BJ (cell line): ENCODE measurements at regions not wholly inside any gene's neighbourhood (a gene's known extent, or its start where the extent isn't known, plus 50 kb on each side); places are given as distances from the start of the nearest gene placed in this dataset.

ENCODE experiments used
- CTCF ChIA-PET: fragments of 350-600 bp; formaldehyde crosslinking; extraction: SDS; loops from one replicate; lab custom pipeline; 2021; ENCODE audit warnings: antibody characterized with exemption, inconsistent platforms; lab: Yijun Ruan, JAX
- POLR2A ChIA-PET: fragments of 300-600 bp; sonication (Branson Sonifier 250); formaldehyde crosslinking; extraction: SDS; loops from one replicate; lab custom pipeline; 2021; ENCODE audit warnings: antibody characterized with exemption; lab: Charles Lee
- DNase-seq: peaks from one replicate; pipeline ENCODE4 v3.0.0-alpha.2; 2011; ENCODE audit warnings: low read depth
- H3K27me3 ChIP-seq: 2 replicates; pipeline ENCODE4 v1.6.0; 2011; ENCODE audit warnings: low read length; ENCODE audit not compliant: control insufficient read depth, insufficient read depth
- H3K36me3 ChIP-seq: 2 replicates; pipeline ENCODE4 v1.5.1; 2011; ENCODE audit warnings: low read length; ENCODE audit not compliant: control insufficient read depth, insufficient read depth
- H3K4me3 ChIP-seq: 2 replicates; pipeline ENCODE4 v1.5.1; 2011; ENCODE audit warnings: low read depth, mild to moderate bottlenecking, control low read depth, low read length
- TF ChIP-seq, protein P1 (sequence below): IDR thresholded peaks from 2 replicates; pipeline ENCODE4 v1.5.1; 2011; ENCODE audit warnings: low read depth, mild to moderate bottlenecking, control low read depth, inconsistent platforms, low read length, moderate library complexity; ENCODE audit not compliant: insufficient read depth

DNA sequence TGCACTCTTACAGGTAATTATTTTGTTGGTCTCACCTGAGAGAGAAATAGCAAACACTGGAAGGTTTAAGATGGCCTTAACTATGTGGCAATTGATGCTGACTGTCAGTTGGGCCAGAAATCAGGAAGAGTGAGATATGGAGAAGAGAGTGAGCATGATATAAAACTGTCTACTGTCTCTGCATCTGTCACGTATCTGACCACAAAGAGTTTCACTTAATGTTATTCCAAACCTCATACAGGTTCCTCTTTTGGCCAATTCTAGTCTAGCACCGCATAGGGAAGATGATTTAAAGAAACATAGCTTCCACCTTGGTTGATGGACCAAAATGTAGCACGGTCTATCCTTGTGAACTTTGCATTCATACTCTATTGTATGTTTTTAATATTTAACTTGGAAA, 381.0 kb upstream of the BOD1L1 start:
- TF ChIP-seq, protein P1, sequence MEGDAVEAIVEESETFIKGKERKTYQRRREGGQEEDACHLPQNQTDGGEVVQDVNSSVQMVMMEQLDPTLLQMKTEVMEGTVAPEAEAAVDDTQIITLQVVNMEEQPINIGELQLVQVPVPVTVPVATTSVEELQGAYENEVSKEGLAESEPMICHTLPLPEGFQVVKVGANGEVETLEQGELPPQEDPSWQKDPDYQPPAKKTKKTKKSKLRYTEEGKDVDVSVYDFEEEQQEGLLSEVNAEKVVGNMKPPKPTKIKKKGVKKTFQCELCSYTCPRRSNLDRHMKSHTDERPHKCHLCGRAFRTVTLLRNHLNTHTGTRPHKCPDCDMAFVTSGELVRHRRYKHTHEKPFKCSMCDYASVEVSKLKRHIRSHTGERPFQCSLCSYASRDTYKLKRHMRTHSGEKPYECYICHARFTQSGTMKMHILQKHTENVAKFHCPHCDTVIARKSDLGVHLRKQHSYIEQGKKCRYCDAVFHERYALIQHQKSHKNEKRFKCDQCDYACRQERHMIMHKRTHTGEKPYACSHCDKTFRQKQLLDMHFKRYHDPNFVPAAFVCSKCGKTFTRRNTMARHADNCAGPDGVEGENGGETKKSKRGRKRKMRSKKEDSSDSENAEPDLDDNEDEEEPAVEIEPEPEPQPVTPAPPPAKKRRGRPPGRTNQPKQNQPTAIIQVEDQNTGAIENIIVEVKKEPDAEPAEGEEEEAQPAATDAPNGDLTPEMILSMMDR: no peak
- no peak for DNase-seq
- Histone ChIP-seq H3K4me3 (no peak overlapping the region), H3K27me3 (no peaks in the 10 kb centered on the region), H3K36me3 (no peaks in the 10 kb centered on the region)
- ChIA-PET CTCF (no interaction called here), POLR2A (no interaction called here)

DNA sequence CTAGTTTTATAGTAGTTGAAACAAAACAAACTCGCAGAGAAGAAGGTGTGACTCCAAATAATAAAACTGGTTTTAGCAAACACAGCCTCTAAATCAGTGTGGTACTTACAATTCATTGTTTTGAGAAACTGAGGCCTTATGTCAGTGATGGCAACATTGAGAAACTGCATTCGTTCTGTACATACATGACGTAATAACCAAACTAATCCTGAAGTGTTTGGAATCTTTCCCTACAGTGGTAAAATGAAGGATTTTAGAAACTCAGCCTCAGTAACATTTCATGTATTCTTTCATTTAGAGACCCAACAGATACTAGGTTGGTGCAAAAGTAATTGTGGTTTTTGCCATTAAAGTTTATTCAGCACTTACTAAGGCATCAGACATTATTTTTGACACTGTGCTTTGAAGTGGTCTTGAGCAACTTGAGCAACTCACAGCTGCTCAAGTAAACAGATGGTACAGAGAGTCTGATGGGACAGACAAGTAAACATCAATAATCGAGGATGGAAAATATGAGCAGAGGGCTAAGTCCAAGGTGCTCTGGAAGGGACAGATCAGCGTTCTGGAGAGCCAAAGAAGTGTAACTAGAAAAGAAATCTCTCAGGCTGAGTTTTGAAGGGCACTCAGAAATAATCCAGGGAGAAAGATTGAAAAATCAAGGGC, 390.8 kb upstream of the BOD1L1 start:
- POLR2A ChIA-PET: no interaction called here
- TF ChIP-seq, protein P1: no peak
- H3K27me3 ChIP-seq: no peaks in the 10 kb centered on the region
- DNase-seq: no peak
- H3K4me3 ChIP-seq: no peak overlapping the region
- no peaks in the 10 kb centered on the region for H3K36me3 ChIP-seq
- CTCF ChIA-PET: no interaction called here

DNA sequence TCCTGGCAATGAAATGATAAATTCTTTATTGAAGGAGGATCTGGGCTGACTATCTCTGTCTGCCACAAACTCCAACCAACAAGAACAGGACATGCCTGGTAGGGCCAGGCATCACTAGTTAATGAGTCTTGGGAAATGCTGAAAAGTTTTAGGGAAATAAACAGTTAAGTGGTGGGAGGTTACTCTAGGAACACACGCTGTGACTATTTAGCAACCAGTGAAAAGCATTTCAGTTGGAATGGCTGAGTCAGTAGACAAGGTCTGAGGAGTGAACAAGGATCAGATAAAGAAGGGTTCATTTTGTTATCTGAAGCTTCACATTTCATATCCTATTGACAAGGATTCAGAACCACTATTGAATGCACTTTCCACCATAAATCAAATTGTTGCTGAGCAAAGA, 394.9 kb upstream of the BOD1L1 start:
- Histone ChIP-seq H3K36me3 (no peaks in the 10 kb centered on the region), H3K4me3 (no peak overlapping the region), H3K27me3 (no peaks in the 10 kb centered on the region)
- CTCF ChIA-PET: no interaction called here
- TF ChIP-seq, protein P1: no peak
- POLR2A ChIA-PET: no interaction called here
- DNase-seq: no peak

DNA sequence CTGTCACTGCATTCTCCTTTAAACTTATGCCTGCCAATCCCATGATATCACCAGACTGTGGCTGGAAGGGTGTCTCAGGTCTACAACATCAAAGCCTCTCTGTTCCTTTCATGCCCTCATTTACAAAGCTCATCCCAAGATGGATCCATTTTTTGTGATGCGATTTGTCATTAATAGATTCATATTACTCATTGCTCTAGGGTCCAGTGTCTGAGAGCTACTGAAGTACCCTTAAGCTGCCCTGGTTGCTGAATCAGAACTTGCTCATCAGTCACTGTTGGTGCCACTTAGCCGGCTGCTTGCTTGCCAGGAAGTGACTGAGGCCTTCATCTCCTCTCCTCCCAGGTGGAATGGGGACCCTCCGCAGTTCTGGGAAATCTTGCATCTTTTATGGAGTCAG, 395.5 kb upstream of the BOD1L1 start:
- H3K4me3 ChIP-seq: no peak overlapping the region
- DNase-seq: no peak
- H3K27me3 ChIP-seq: no peaks in the 10 kb centered on the region
- TF ChIP-seq, protein P1: no peak
- CTCF ChIA-PET: no interaction called here
- POLR2A ChIA-PET: no interaction called here
- no peaks in the 10 kb centered on the region for H3K36me3 ChIP-seq

DNA sequence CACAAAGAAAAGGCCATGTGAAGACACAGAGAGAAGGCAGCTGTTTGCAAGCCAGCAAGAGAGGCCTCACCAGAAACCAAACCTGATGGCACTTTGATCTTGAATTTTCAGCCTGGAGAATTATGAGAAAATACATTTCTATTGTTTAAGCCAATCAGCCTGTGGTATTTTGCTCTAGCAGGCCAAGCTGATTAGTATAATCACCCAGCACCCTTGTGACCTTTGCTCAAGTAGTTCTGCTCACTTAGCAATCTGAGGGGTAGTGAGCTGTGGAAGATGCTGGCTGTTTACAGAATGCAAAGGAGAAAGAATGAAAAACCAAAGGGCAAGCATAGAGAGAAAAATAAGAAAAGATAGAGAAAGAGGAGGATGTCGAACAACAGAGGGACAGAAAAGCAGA, 396.4 kb upstream of the BOD1L1 start:
- no peaks in the 10 kb centered on the region for H3K36me3 ChIP-seq
- POLR2A ChIA-PET: no interaction called here
- TF ChIP-seq, protein P1: no peak
- DNase-seq: no peak
- CTCF ChIA-PET: no interaction called here
- no peaks in the 10 kb centered on the region for H3K27me3 ChIP-seq
- no peak overlapping the region for H3K4me3 ChIP-seq
